ENCODE measurements at regions not wholly inside any gene's neighbourhood (a gene's known extent, or its start where the extent isn't known, plus 50 kb on each side); places are given as distances from the start of the nearest gene placed in this dataset.

GRCh38 chr17:70394473-70395232 is 225.3 kb downstream of the KCNJ2 start:
- Histone ChIP-seq H3K27me3 (ENCODE audit: low read length) (no peaks in the 10 kb centered on the region), H3K79me2 (ENCODE audit: low read length) (no peaks in the 10 kb centered on the region), H3F3A (ENCODE audit: low read length, unreplicated experiment) (no peaks in the 10 kb centered on the region), H3K4me1 (ENCODE audit: insufficient read depth, low read length) (no peaks in the 10 kb centered on the region), H3K4me2 (ENCODE audit: low read length) (no peak overlapping the region), H3K27ac (ENCODE audit: low read length) (no peak overlapping the region), H3K4me3 (ENCODE audit: low read length) (no peak overlapping the region), H4K20me1 (ENCODE audit: low read length) (no peaks in the 10 kb centered on the region), H2AFZ (ENCODE audit: low read length) (no peak overlapping the region), H3K9me2 (replicated peaks; ENCODE audit: low read length) (no peaks in the 10 kb centered on the region), H3K9me3 (ENCODE audit: low read length) (no peaks in the 10 kb centered on the region), H3K36me3 (ENCODE audit: low read depth, low read length) (no peaks in the 10 kb centered on the region), H3K9ac (ENCODE audit: low read length) (no peak overlapping the region)
- ChIA-PET POLR2A (ENCODE audit: unreplicated experiment) (interaction anchor here (0.6 kb wide), 2 partner anchors 11 to 44 kb away, joined by 3 to 5 read pairs; no protein-coding TSS in a partner anchor), CTCF (interaction anchor here (0.7 kb wide), 1 partner anchor 17 kb away, joined by 4 read pairs; no protein-coding TSS in a partner anchor)
- no TSS peak for BruUV-seq (replicated peaks)
- ATAC-seq (peak; percentile 64), DNase-seq (no peak)
- intact Hi-C loops (cut with micrococcal nuclease): no loop called here
- TF ChIP-seq EZH2phosphoT487 (IDR thresholded peaks at IDR 0.05; ENCODE audit: borderline replicate concordance, low read length) (no peak), CTCF (conservative IDR thresholded peaks at IDR 0.05; ENCODE audit: low read depth, low read length) (no peak), EZH2 (IDR thresholded peaks at IDR 0.05; ENCODE audit: low read length, unreplicated experiment) (no peak)

GRCh38 chr17:70405492-70406220 is 236.3 kb downstream of the KCNJ2 start:
- peak overlapping the region; percentile 33; the same call in 1 of the 2 replicates for H3K4me3 ChIP-seq (ENCODE audit: low read length)
- H3K4me2 ChIP-seq (ENCODE audit: low read length): peak overlapping the region; percentile 69

More at GRCh38 chr17:70405492-70406220, 236.3 kb downstream of the KCNJ2 start:
- Histone ChIP-seq H3K9me3 (ENCODE audit: low read length) (no peaks in the 10 kb centered on the region), H3K36me3 (ENCODE audit: low read depth, low read length) (no peaks in the 10 kb centered on the region), H3K27ac (ENCODE audit: low read length) (peak overlapping the region; percentile 72), H3K9ac (ENCODE audit: low read length) (no peak overlapping the region), H3K9me2 (replicated peaks; ENCODE audit: low read length) (no peaks in the 10 kb centered on the region), H2AFZ (ENCODE audit: low read length) (no peak overlapping the region), H3K27me3 (ENCODE audit: low read length) (no peaks in the 10 kb centered on the region), H3K4me1 (ENCODE audit: insufficient read depth, low read length) (peaks cover 24% of the 10 kb centered on the region), H3K79me2 (ENCODE audit: low read length) (no peaks in the 10 kb centered on the region), H4K20me1 (ENCODE audit: low read length) (no peaks in the 10 kb centered on the region), H3F3A (ENCODE audit: low read length, unreplicated experiment) (no peaks in the 10 kb centered on the region)
- TF ChIP-seq EZH2 (IDR thresholded peaks at IDR 0.05; ENCODE audit: low read length, unreplicated experiment) (no peak), CTCF (conservative IDR thresholded peaks at IDR 0.05; ENCODE audit: low read depth, low read length) (no peak), EZH2phosphoT487 (IDR thresholded peaks at IDR 0.05; ENCODE audit: borderline replicate concordance, low read length) (no peak)
- ChIA-PET POLR2A (ENCODE audit: unreplicated experiment) (interaction anchor here (0.5 to 0.6 kb wide), 3 partner anchors 19 to 1019 kb away, joined by 3 to 5 read pairs (median 5); no protein-coding TSS in a partner anchor), CTCF (interaction anchor here (0.6 kb wide), 2 partner anchors 146 to 246 kb away, joined by 4 read pairs; no protein-coding TSS in a partner anchor)
- intact Hi-C loops (cut with micrococcal nuclease): loop anchor here (1.0 to 10.0 kb wide), 8 partner anchors 117 to 863 kb away; no protein-coding TSS in a partner anchor
- BruUV-seq (replicated peaks): no TSS peak
- ATAC-seq (peak; percentile 95), DNase-seq (peak; percentile 99)
